Parathyroid adenoma (tissue), 2 donors: ENCODE measurements at regions not wholly inside any gene's neighbourhood (a gene's known extent, or its start where the extent isn't known, plus 50 kb on each side); places are given as distances from the start of the nearest gene placed in this dataset.

ENCODE experiments used
- H2AFZ ChIP-seq: fragments of 300-600 bp; sonication (generic); one replicate; pipeline ENCODE4 v1.7.0; 2017; ENCODE audit warnings: antibody characterized with exemption, mild to moderate bottlenecking
- H3K27ac ChIP-seq: fragments of 300-600 bp; sonication (generic); one replicate; pipeline ENCODE4 v1.7.0; 2017
- H3K27me3 ChIP-seq: fragments of 300-600 bp; sonication (generic); one replicate; pipeline ENCODE4 v1.7.0; 2017; ENCODE audit warnings: low read length; ENCODE audit not compliant: control insufficient read depth, insufficient read depth
- H3K36me3 ChIP-seq: fragments of 300-600 bp; sonication (generic); one replicate; pipeline ENCODE4 v1.7.0; 2017; ENCODE audit warnings: low read length; ENCODE audit not compliant: control insufficient read depth, insufficient read depth
- H3K4me1 ChIP-seq: fragments of 300-600 bp; sonication (generic); one replicate; pipeline ENCODE4 v1.7.0; 2017; ENCODE audit warnings: control low read depth
- H3K4me2 ChIP-seq: fragments of 300-600 bp; sonication (generic); one replicate; pipeline ENCODE4 v1.7.0; 2017; ENCODE audit warnings: low read length
- H3K4me3 ChIP-seq: fragments of 300-600 bp; sonication (generic); one replicate; pipeline ENCODE4 v1.7.0; 2017; ENCODE audit warnings: low read depth, low read length
- H3K79me2 ChIP-seq: fragments of 300-600 bp; sonication (generic); one replicate; pipeline ENCODE4 v1.7.0; 2017; ENCODE audit warnings: control low read depth
- H3K9ac ChIP-seq: fragments of 300-600 bp; sonication (generic); one replicate; pipeline ENCODE4 v1.7.0; 2017; ENCODE audit warnings: mild to moderate bottlenecking
- H3K9me3 ChIP-seq: fragments of 300-600 bp; sonication (generic); one replicate; pipeline ENCODE4 v1.7.0; 2017; ENCODE audit warnings: low read length; ENCODE audit not compliant: control insufficient read depth
- TF ChIP-seq, protein P1 (sequence below): fragments of 300-600 bp; sonication (generic); IDR thresholded peaks from one replicate; pipeline ENCODE4 v1.7.0; 2017; ENCODE audit warnings: antibody characterized with exemption, mild to moderate bottlenecking
- donor health status: primary hyperparathyroidism.

DNA sequence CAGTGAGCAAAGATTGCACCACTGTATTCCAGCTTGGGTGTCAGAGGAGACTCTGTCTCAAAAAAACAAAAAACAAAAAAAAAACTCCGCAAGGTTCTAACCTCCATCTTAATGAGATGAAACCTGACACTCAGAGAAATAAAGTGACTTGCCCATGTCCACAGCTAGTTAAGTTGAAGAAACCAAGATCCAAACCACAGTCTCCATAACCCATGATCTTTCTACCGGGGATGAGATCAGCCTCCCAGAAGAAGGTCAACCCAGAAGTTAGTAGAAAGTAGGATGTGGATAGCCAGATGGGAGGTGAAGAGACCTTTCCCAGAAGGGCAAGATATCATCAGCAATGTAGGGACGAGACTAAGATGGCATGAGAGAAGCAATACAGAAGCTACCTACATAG lies 140.4 kb upstream of the ADRA1B start:
- TF ChIP-seq, protein P1, sequence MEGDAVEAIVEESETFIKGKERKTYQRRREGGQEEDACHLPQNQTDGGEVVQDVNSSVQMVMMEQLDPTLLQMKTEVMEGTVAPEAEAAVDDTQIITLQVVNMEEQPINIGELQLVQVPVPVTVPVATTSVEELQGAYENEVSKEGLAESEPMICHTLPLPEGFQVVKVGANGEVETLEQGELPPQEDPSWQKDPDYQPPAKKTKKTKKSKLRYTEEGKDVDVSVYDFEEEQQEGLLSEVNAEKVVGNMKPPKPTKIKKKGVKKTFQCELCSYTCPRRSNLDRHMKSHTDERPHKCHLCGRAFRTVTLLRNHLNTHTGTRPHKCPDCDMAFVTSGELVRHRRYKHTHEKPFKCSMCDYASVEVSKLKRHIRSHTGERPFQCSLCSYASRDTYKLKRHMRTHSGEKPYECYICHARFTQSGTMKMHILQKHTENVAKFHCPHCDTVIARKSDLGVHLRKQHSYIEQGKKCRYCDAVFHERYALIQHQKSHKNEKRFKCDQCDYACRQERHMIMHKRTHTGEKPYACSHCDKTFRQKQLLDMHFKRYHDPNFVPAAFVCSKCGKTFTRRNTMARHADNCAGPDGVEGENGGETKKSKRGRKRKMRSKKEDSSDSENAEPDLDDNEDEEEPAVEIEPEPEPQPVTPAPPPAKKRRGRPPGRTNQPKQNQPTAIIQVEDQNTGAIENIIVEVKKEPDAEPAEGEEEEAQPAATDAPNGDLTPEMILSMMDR: no peak
- Histone ChIP-seq H3K4me3 (no peak overlapping the region), H3K4me1 (no peaks in the 10 kb centered on the region), H3K79me2 (no peaks in the 10 kb centered on the region), H3K4me2 (no peak overlapping the region), H3K36me3 (no peaks in the 10 kb centered on the region), H3K27me3 (no peaks in the 10 kb centered on the region), H2AFZ (no peak overlapping the region), H3K9ac (no peak overlapping the region), H3K27ac (no peak overlapping the region), H3K9me3 (no peaks in the 10 kb centered on the region)

DNA sequence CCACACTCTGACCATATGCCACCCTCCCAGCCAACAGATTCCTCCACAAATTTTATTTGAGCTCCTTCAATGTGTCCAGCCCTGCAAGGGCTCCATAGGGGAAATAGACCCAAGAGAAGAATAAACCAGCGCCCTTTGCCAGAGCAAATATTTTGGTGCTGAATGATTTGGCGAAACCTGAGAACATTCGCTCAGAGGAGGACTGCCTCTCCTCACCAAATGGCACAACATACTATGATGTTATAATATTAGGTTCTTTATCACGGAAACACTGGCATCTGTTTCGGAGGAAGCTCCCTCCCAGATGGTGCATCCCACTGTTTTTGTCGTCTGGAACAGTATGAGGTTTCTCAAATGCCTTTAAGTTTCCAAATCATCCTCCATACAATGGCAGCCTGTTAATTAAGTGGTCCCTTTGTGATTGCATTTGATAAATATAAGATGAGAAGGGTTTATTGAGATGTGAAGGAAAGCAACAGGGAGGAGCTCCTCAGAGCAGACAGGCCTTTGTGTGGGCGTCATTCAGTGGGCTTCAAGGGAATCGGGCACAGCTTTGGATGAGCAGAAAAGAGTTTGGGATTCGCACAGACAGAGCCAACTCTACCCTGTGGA lies 139.1 kb upstream of the ADRA1B start:
- no peak overlapping the region for H3K27ac ChIP-seq
- no peak overlapping the region for H3K4me3 ChIP-seq
- no peaks in the 10 kb centered on the region for H3K79me2 ChIP-seq
- H3K4me1 ChIP-seq: no peaks in the 10 kb centered on the region
- H3K9me3 ChIP-seq: no peaks in the 10 kb centered on the region
- no peak overlapping the region for H2AFZ ChIP-seq
- TF ChIP-seq, protein P1: no peak
- H3K4me2 ChIP-seq: no peak overlapping the region
- H3K27me3 ChIP-seq: no peaks in the 10 kb centered on the region
- H3K36me3 ChIP-seq: no peaks in the 10 kb centered on the region
- H3K9ac ChIP-seq: no peak overlapping the region

DNA sequence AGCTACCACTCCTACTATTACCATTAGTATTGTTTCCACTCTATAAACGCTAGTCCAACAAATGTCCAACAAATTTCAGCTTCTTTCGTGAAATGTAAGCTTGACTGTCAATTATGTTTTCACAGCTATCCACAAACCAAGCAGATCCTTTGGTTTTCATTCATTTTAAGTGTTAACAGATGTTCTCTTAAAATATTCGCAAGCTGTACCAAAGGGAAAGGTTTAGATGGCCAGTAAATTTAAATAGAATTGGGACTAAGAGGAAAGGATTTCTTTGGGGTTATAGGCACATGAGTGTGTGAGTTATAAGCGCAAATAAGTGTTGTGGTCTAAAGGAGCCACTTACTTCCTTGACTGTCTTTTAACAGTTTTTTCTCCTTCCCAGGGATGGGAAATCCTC lies 136.8 kb upstream of the ADRA1B start:
- Histone ChIP-seq H3K27me3 (no peaks in the 10 kb centered on the region), H3K9me3 (no peaks in the 10 kb centered on the region), H3K36me3 (no peaks in the 10 kb centered on the region), H3K9ac (no peak overlapping the region), H3K4me1 (no peaks in the 10 kb centered on the region), H3K27ac (no peak overlapping the region), H2AFZ (no peak overlapping the region), H3K79me2 (no peaks in the 10 kb centered on the region), H3K4me3 (no peak overlapping the region), H3K4me2 (no peak overlapping the region)
- TF ChIP-seq, protein P1: no peak

DNA sequence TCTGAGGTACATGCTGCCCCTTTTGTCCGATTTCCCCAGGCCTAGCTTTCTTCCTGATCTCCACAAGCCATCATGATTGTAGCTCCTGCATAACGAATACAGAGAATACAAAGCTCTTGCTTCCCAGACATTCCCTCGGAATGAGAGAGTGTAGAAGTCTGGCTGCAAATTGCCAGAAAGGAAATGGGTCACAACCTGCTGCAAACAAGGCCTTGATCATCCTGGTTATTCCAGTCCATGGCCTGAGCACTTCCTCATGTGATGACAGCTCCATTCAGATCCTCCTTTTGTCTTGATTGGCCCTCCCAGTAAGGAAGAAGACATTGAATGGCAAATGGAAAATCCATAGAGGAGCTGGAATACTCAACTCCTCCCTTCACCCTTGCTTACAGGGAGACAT lies 136.0 kb upstream of the ADRA1B start:
- H3K4me1 ChIP-seq: no peaks in the 10 kb centered on the region
- H3K4me2 ChIP-seq: no peak overlapping the region
- no peak overlapping the region for H3K27ac ChIP-seq
- TF ChIP-seq, protein P1: no peak
- H3K9me3 ChIP-seq: no peaks in the 10 kb centered on the region
- H3K79me2 ChIP-seq: no peaks in the 10 kb centered on the region
- no peak overlapping the region for H3K4me3 ChIP-seq
- H3K27me3 ChIP-seq: no peaks in the 10 kb centered on the region
- H3K36me3 ChIP-seq: no peaks in the 10 kb centered on the region
- H3K9ac ChIP-seq: no peak overlapping the region
- H2AFZ ChIP-seq: no peak overlapping the region

DNA sequence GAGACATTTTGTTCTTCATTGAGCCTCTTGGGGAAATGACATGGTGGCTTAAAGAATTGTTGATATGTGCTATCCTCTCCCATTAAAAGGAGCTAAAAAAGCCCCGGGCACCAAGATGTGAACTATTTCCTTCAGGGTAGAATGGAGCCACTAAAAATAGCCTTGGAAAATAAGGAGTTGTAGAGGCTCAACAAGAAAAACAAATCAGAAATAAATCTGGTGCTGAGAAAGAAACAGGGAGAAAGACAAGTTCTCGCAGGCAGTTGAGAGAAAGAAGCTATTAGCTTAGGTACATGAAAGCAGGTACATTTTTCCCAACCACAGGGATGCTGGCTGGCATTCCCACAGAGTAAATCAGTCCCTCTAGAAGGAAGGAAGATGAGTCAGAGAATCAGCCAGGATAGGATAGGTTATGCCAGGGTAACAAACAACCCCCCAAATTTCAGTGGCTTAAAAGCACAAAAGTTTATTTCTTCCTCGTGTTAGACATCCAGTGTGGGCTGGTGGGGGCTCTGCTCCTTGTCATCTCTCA lies 134.6 kb upstream of the ADRA1B start:
- H3K9ac ChIP-seq: no peak overlapping the region
- H3K4me1 ChIP-seq: no peaks in the 10 kb centered on the region
- no peak overlapping the region for H3K4me3 ChIP-seq
- H3K27ac ChIP-seq: no peak overlapping the region
- H3K27me3 ChIP-seq: no peaks in the 10 kb centered on the region
- no peaks in the 10 kb centered on the region for H3K9me3 ChIP-seq
- TF ChIP-seq, protein P1: no peak
- no peaks in the 10 kb centered on the region for H3K79me2 ChIP-seq
- no peak overlapping the region for H2AFZ ChIP-seq
- no peaks in the 10 kb centered on the region for H3K36me3 ChIP-seq
- H3K4me2 ChIP-seq: no peak overlapping the region
